ENCODE measurements at regions not wholly inside any gene's neighbourhood (a gene's known extent, or its start where the extent isn't known, plus 50 kb on each side); places are given as distances from the start of the nearest gene placed in this dataset.

GRCh38 chr20:22425344-22426295 is 158.8 kb downstream of the FOXA2 start (continued):
- TF ChIP-seq POLR2AphosphoS5 (IDR thresholded peaks at IDR 0.05; ENCODE audit: low read depth, low read length) (no peak), KDM1A (IDR thresholded peaks at IDR 0.05; ENCODE audit: borderline replicate concordance, low read length) (no peak), SUZ12 (IDR thresholded peaks at IDR 0.05; ENCODE audit: low read length) (no peak), TBP (IDR thresholded peaks at IDR 0.05; ENCODE audit: low read depth, low read length) (no peak), CEBPB (IDR thresholded peaks at IDR 0.05; ENCODE audit: low read depth, low read length) (no peak)

Data from H1 (cell line).